GM18867 (cell line): ENCODE measurements at regions not wholly inside any gene's neighbourhood (a gene's known extent, or its start where the extent isn't known, plus 50 kb on each side); places are given as distances from the start of the nearest gene placed in this dataset.

Experiments
- ATAC-seq: cut with Tn5 transposase; IDR thresholded peaks from one replicate; pipeline ENCODE4 v1.9.1; 2021; ENCODE audit warnings: mild to moderate bottlenecking, moderate library complexity; ENCODE audit not compliant: unreplicated experiment

GRCh38 chr20:52823303-52823702 is 148.9 kb upstream of the TSHZ2 start:
- no peak for ATAC-seq

- ATAC-seq: no peak
Measured at GRCh38 chr20:52820641-52821292, 151.4 kb upstream of the TSHZ2 start.

GRCh38 chr20:52818491-52818890 is 153.7 kb upstream of the TSHZ2 start:
- no peak for ATAC-seq

GRCh38 chr20:52817981-52818380 is 154.2 kb upstream of the TSHZ2 start:
- no peak for ATAC-seq

GRCh38 chr20:52817511-52817910 is 154.6 kb upstream of the TSHZ2 start:
- ATAC-seq: no peak

GRCh38 chr20:52814371-52814770 is 157.8 kb upstream of the TSHZ2 start:
- no peak for ATAC-seq

GRCh38 chr20:52812231-52812847 is 159.8 kb upstream of the TSHZ2 start:
- ATAC-seq: no peak

- ATAC-seq: no peak
Measured at GRCh38 chr20:52809003-52809402, 163.2 kb upstream of the TSHZ2 start.

GRCh38 chr20:52806918-52807317 is 165.2 kb upstream of the TSHZ2 start:
- no peak for ATAC-seq

GRCh38 chr20:52805843-52806242 is 166.3 kb upstream of the TSHZ2 start:
- no peak for ATAC-seq

GRCh38 chr20:52805296-52805571 is 166.9 kb upstream of the TSHZ2 start:
- ATAC-seq: no peak

- no peak for ATAC-seq
Measured at GRCh38 chr20:52804497-52805295, 167.5 kb upstream of the TSHZ2 start.

GRCh38 chr20:52801628-52802006 is 170.5 kb upstream of the TSHZ2 start:
- no peak for ATAC-seq

- no peak for ATAC-seq
Measured at GRCh38 chr20:52800734-52801627, 171.2 kb upstream of the TSHZ2 start.

- ATAC-seq: no peak
Measured at GRCh38 chr20:52799130-52799529, 173.0 kb upstream of the TSHZ2 start.

- no peak for ATAC-seq
Measured at GRCh38 chr20:52798124-52798523, 174.0 kb upstream of the TSHZ2 start.

GRCh38 chr20:52794853-52795252 is 177.3 kb upstream of the TSHZ2 start:
- no peak for ATAC-seq

- no peak for ATAC-seq
Measured at GRCh38 chr20:52793339-52793963, 178.7 kb upstream of the TSHZ2 start.

GRCh38 chr20:52791091-52791490 is 181.1 kb upstream of the TSHZ2 start:
- ATAC-seq: no peak

GRCh38 chr20:52789716-52790115 is 182.4 kb upstream of the TSHZ2 start:
- no peak for ATAC-seq

GRCh38 chr20:52787962-52788361 is 184.2 kb upstream of the TSHZ2 start:
- no peak for ATAC-seq
